ENCODE measurements at regions not wholly inside any gene's neighbourhood (a gene's known extent, or its start where the extent isn't known, plus 50 kb on each side); places are given as distances from the start of the nearest gene placed in this dataset.

DNA sequence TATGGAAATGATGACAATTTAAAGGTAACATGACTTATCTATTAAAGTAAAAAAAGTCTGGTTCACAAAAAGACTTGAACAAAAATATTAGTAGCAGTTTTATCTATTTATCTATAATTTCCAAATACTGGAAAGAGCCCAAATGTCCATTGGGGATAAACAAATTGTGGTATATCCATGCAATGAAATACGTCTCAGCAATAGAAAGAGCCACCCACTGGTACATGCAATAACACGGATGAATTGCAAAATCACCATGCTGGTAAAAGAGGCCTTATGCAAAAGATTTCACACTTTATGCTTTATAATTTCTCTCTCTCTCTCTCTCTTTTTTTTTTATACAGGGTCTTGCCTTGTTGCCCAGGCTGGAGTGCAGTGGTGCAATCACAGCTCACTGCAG lies 91.4 kb upstream of the ASAP2 start:
- no peak for TF ChIP-seq POLR2A (IDR thresholded peaks at IDR 0.05; ENCODE audit: low read depth, low read length)
- TF ChIP-seq POLR2AphosphoS5 (IDR thresholded peaks at IDR 0.05; ENCODE audit: low read depth, low read length), result no peak
